GM03348 (cell line): ENCODE measurements at regions not wholly inside any gene's neighbourhood (a gene's known extent, or its start where the extent isn't known, plus 50 kb on each side); places are given as distances from the start of the nearest gene placed in this dataset.

Experiments used
- DNase-seq: peaks from one replicate; pipeline ENCODE4 v3.0.0; 2012; ENCODE audit warnings: low spot score

GRCh38 chr3:59339818-59340217 lies 290.0 kb upstream of the CFAP20DC start:
- no peak for DNase-seq

- DNase-seq, result no peak
Observed at GRCh38 chr3:59338934-59339333, 289.1 kb upstream of the CFAP20DC start.

- no peak for DNase-seq
Observed at GRCh38 chr3:59335338-59335737, 285.5 kb upstream of the CFAP20DC start.

DNA sequence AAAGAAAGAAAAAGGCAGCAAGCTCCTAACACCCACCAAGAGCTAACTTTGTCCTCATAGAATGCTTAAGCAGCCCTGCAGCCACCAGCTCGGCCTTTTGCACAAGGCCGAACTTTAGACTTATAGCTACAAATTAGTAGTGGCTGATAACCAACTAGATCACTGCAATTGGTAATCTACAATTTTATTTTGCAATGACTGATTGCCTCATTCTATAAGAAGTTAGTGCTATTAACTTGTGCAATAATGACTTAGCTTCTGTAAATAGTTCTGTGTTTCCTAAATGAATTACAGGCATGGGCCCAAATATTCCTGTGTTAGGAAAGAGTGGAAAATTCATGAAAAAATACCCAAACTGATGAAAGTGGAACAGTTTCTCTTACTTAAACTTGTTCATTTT lies 284.8 kb upstream of the CFAP20DC start:
- peak; percentile 39 for DNase-seq

DNA sequence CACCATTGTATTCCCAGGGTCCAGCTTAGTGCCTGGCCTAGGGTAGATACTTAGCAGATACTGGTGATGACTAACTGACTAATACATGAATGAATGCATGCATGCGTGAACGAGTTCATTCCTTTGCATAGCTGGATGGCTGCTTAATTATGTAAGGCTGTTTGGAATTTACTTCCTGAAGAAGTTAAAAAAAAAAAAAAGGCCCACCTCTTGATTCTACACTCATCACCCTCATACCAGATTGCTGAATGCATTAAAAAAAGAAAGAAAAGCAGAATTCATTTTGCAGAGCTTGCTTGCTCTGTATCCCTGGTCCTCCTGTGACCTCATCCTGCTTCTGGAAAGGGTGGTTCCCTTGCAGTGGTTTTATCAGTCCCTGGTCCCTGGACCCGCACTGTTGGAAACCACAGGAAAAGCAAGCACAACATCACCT lies 277.6 kb upstream of the CFAP20DC start:
- peak; percentile 76 for DNase-seq

DNA sequence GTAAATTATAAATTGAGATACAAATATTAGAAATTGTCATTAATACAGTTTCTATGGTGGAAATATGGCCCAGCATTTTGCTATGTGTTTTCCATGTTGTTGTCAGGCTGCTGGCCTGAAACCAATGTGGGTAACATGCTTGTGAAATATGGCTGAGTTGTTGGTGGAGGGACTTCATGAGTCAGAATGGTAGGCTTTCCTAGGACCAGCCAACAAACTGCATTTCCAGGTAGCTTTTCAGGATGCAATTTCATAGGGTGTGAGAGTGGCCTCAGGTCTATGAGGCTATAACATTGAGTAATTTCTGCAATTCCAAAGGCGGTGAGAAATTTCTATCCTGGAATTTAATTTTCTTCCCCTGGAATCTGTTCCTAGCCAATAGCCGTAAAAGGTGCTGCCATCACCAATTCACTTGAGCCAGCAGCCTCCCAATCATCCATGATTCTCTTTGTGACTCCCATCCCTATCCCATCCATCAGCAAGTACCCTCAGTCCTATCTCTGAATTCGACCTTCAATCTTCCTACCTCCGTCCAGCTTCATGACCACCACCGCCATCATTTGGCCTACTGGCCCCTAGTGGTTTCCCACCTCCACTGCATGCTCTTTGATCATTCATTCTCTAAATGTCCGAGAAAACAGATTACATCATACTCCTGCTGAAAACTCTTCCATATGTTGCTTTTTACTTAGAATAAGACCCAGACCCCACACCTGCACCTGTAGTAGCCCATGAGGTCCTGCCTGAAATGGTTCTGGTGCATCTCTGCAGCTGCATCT lies 276.6 kb upstream of the CFAP20DC start:
- DNase-seq, result no peak

DNA sequence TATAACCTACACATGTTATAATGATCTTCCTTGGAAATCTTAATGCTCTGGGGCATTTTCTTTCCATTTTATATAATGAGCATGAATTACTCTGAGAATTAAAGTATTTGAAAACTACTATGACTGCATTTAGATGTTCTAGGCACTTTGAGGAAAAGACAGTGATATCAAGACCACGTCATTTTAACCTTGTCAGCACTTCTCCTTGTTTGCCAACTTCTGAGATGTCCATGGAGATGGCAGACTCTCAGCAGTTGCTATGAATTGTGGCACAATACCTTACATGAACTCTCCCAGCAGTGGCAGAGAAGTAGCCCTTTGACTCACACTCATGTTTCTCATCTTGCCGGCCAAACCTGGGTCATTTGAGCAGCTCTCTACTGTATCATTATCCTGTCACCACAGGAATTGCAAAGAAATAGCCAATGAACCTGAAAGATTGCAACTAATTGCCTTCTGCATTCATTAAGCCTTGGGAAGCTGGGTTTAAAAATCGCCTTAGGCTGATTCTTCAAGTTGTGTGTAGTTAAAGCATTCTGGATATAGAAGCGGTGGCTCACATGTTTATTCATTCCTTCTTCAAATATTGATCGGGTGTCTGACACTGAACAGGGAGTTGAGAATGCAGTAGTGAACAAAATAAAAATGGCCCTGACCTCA lies 272.2 kb upstream of the CFAP20DC start:
- DNase-seq, result no peak

DNA sequence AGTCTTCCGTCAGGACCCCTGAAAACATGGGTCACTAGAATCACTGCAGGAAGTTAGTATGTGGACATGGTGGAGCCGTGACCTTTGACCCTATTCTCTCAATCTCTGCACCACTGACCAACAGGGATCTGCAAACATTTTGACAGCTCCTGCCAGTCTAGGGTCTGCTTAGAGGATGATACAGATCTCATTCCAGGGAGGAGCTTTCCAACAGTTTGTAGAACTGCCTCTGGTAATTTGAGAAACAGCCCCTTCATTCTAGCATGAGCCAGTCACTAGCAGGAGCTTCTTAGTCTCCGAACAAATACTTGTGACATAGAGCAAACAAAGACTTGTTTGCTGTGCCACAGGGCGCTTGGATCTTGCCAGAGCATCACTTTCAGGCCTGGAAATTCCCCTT lies 270.3 kb upstream of the CFAP20DC start:
- no peak for DNase-seq

GRCh38 chr3:59319442-59319841 lies 269.6 kb upstream of the CFAP20DC start:
- DNase-seq, result no peak

- DNase-seq, result no peak
Observed at GRCh38 chr3:59318881-59319280, 269.1 kb upstream of the CFAP20DC start.

GRCh38 chr3:59317386-59317785 lies 267.6 kb upstream of the CFAP20DC start:
- DNase-seq, result no peak

DNA sequence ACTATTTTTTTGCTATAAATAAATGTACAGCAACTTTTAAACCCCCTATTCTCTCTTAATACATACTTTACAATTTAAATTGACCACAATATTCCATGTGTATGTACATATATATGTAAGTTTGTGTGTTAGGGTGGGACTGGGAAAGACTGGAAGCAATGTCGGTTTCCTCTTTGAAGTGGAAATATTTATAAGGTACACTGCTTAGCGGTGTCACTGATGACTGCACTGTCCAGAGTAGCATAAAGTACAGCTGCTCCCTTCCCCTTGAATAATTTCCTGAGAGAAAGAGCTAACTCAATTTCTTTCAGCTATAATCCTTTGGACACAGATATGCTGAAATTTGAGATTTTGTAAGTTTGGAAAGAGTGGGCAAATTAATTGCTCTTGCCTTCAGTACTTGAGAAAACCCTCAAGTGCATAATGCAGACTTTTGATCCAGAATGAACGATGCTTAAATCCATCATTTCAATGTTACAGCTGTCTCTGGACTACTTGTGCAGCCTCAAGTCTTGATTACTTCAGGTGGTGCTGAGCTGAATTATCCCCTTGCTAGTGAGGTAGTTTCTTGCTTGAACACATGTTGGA lies 267.0 kb upstream of the CFAP20DC start:
- DNase-seq, result no peak

DNA sequence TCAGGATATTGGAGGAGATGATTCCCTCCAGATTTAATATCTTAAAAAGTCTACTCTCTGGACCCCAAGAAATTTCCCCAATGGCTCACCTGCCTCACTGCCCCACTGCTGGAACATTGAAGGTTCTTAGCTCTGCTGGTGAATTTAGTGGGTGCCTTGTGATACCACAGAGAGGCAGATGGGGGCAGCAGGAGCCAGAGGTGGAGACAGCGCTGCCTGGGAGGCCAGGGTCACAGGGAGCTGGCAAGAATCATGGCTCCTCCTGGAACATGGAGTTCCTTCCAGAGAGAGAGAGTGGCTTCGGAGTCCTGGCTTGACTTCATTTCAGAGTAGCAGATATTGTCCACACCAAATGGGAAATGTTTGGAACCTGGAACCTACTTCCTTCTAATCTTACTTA lies 263.5 kb upstream of the CFAP20DC start:
- peak; percentile 47 for DNase-seq

DNA sequence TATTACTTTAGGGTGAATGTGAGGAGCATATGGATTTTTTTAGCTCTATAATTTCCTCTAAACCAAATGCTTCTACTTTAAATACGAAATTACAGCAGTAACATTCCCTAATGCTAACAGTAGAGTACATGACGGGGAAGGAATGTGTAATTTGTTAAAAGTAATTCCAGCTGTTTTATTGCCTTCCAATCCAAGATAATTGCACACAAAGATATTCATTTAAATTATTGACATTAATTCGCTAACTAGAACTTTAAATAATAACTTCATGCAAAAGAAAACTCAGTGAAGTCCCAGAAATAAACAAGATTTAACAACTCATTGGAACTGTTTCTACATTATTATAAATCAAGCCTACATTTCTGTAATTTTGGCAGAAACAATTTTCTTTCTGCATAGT lies 261.4 kb upstream of the CFAP20DC start:
- DNase-seq, result no peak

DNA sequence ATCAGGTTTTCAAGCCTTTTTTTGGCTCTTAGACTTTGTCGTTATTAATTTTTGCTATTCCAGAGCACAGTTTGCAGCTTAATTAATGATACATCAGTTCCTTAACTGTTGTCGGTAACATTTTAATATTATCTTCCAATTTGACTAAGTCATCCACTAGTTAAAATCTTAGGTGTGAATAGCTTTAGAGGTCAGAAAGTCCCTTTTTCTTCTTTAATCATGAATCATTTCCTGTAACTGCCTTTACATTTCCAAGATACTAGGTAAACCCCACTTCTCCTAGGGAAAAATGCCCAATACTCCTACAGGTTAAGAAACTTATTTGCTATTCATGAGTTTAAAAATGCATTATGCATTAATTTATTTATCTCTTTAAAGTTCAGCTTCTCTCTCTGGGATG lies 260.9 kb upstream of the CFAP20DC start:
- DNase-seq, result no peak

GRCh38 chr3:59308684-59309083 lies 258.9 kb upstream of the CFAP20DC start:
- no peak for DNase-seq

DNA sequence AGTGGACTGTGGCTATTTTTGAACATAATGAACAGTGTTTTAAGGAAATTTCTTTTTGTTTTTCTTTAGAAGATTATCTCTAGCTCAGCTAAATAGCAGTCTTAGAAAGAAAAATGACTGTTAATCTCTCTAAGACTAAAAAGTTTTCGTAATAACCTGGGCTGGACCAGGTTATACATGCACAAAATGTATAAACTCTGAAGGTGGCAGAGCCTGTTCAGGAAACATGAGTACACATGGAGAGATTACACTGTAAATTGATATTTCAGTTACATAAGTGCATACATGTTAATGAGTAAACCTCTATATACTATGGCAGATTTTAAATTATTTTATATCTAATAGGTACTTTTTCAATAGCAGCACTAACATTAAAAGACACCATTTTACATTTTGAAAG lies 258.2 kb upstream of the CFAP20DC start:
- no peak for DNase-seq

DNA sequence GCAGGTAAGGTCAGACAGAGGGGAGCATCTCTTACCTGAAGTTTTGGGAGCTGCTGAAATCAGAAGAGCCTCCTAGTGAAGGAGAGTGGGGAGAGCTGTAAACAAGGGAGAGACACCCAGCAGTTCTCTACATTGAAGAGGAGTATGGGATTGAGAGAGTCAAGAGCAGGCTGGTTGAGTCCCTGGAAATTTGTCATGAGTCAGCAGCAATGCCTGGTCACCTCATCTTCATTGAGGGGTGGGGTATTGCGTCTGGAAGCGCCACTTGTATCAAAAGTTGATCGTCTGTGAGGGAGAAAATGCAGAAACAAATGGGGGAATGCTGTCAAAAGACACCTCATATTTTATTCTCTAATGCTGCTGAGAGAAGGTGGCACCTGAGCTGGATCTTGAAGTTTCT lies 256.6 kb upstream of the CFAP20DC start:
- no peak for DNase-seq

- DNase-seq, result no peak
Observed at GRCh38 chr3:59304296-59304695, 254.5 kb upstream of the CFAP20DC start.

- DNase-seq, result no peak
Observed at GRCh38 chr3:59303452-59303851, 253.6 kb upstream of the CFAP20DC start.

DNA sequence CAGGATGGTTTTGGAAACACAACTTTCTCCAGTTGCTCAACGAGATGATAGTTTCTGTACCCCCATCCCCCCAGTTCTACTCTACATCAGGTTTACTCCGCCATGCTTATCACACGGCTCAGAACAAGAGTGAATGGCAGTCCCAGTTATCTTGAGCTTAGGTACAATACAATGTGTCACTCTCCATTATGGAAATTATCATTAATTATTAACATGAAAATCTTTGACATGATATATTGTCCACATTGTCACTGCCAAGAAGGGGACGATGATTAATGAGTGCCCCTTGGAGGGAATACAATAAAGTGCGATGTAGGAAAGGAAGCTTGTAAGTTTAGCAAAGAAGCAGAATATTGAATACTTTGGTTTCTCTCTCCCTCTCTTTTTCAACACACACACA lies 252.6 kb upstream of the CFAP20DC start:
- no peak for DNase-seq

GRCh38 chr3:59300733-59301132 lies 250.9 kb upstream of the CFAP20DC start:
- peak; percentile 11 for DNase-seq

DNA sequence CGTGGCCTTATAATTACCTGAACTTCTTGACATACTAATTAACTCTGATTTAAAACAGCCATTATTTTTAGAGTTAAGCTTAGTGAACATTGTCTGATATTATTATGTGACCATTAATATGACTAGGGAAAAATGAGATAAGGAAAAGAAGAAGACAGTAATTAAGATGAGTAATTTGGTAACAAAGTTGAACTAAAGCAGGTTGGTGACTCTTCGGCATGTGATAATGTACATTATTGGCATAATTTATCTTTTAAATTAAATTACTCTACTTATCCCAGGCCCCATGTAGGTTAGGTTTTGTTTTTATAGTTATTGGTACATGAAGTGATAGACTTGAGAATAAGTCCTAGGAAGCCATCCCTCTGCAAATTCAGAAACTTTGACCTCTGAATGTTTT lies 249.7 kb upstream of the CFAP20DC start:
- DNase-seq, result no peak
